Esophagus squamous epithelium (tissue), 4 donors: ENCODE measurements at regions not wholly inside any gene's neighbourhood (a gene's known extent, or its start where the extent isn't known, plus 50 kb on each side); places are given as distances from the start of the nearest gene placed in this dataset.

Experiments
- CTCF ChIP-seq, 6 experiments: fragments of 450-650 bp in 4 of 6; fragments of 200-600 bp in 2 of 6; sonication (generic) in 2 of 6; IDR thresholded peaks; one replicate each; pipeline ENCODE4 v1.5.1; 2016 to 2019; ENCODE audit warnings: antibody characterized with exemption in 6 of 6, mild to moderate bottlenecking in 4 of 6, moderate library complexity in 4 of 6
- POLR2A ChIP-seq, 4 donors: fragments of 450-650 bp; IDR thresholded peaks; one replicate each; pipeline ENCODE4 v1.6.1; 2017; ENCODE audit warnings: antibody characterized with exemption in 4 of 4, mild to moderate bottlenecking in 4 of 4, moderate library complexity in 3 of 4

GRCh38 chr12:124153392-124153791, 141.5 kb upstream of the RFLNA start:
- no peak for TF ChIP-seq CTCF (IDR thresholded peaks at IDR 0.05)
- TF ChIP-seq POLR2A (IDR thresholded peaks at IDR 0.05), result no peak
